IPS-NIHi7 (cell line): ENCODE measurements at regions not wholly inside any gene's neighbourhood (a gene's known extent, or its start where the extent isn't known, plus 50 kb on each side); places are given as distances from the start of the nearest gene placed in this dataset.

Source experiments
- DNase-seq: peaks from one replicate; pipeline ENCODE4 v3.0.0; 2012; ENCODE audit warnings: mixed read lengths; ENCODE audit errors: extremely low spot score

GRCh38 chr9:26567976-26568375 lies 324.6 kb downstream of the CAAP1 start:
- no peak for DNase-seq

- DNase-seq, result no peak
These were observed 326.5 kb downstream of the CAAP1 start for GRCh38 chr9:26566141-26566540.

GRCh38 chr9:26565118-26565517 lies 327.5 kb downstream of the CAAP1 start:
- no peak for DNase-seq

GRCh38 chr9:26562338-26562737 lies 330.3 kb downstream of the CAAP1 start:
- no peak for DNase-seq

- no peak for DNase-seq
These were observed 330.7 kb downstream of the CAAP1 start for GRCh38 chr9:26561928-26562327.

- no peak for DNase-seq
These were observed 333.1 kb downstream of the CAAP1 start for GRCh38 chr9:26559506-26559905.

- DNase-seq, result no peak
These were observed 340.6 kb downstream of the CAAP1 start for GRCh38 chr9:26551971-26552370.

- no peak for DNase-seq
These were observed 341.2 kb downstream of the CAAP1 start for GRCh38 chr9:26551451-26551850.

- no peak for DNase-seq
These were observed 343.8 kb downstream of the CAAP1 start for GRCh38 chr9:26548781-26549290.

GRCh38 chr9:26539867-26540493 lies 352.6 kb downstream of the CAAP1 start:
- no peak for DNase-seq

GRCh38 chr9:26537211-26537610 lies 355.4 kb downstream of the CAAP1 start:
- no peak for DNase-seq

GRCh38 chr9:26535151-26535550 lies 357.5 kb downstream of the CAAP1 start:
- DNase-seq, result no peak

GRCh38 chr9:26530841-26531240 lies 361.8 kb downstream of the CAAP1 start:
- DNase-seq, result no peak

- DNase-seq, result no peak
These were observed 364.7 kb downstream of the CAAP1 start for GRCh38 chr9:26527931-26528330.

- no peak for DNase-seq
These were observed 368.3 kb downstream of the CAAP1 start for GRCh38 chr9:26524267-26524666.

GRCh38 chr9:26523577-26523976 lies 369.0 kb downstream of the CAAP1 start:
- no peak for DNase-seq

GRCh38 chr9:26520141-26520540 lies 372.5 kb downstream of the CAAP1 start:
- no peak for DNase-seq

- DNase-seq, result no peak
These were observed 375.7 kb downstream of the CAAP1 start for GRCh38 chr9:26516773-26517343.

GRCh38 chr9:26513730-26514129 lies 378.9 kb downstream of the CAAP1 start:
- DNase-seq, result no peak

- DNase-seq, result no peak
These were observed 382.5 kb downstream of the CAAP1 start for GRCh38 chr9:26510137-26510536.

- no peak for DNase-seq
These were observed 383.7 kb downstream of the CAAP1 start for GRCh38 chr9:26508897-26509296.

GRCh38 chr9:26504057-26504456 lies 388.5 kb downstream of the CAAP1 start:
- no peak for DNase-seq

- DNase-seq, result peak; percentile 37
These were observed 390.3 kb downstream of the CAAP1 start for GRCh38 chr9:26502311-26502710.

- DNase-seq, result no peak
These were observed 392.1 kb downstream of the CAAP1 start for GRCh38 chr9:26500471-26500870.
